Thyroid gland (tissue), 4 donors: ENCODE measurements at regions not wholly inside any gene's neighbourhood (a gene's known extent, or its start where the extent isn't known, plus 50 kb on each side); places are given as distances from the start of the nearest gene placed in this dataset.

Experiments
- CTCF ChIP-seq, 6 experiments: fragments of 200-600 bp in 3 of 6; fragments of 450-650 bp in 3 of 6; sonication (generic) in 3 of 6; IDR thresholded peaks; one replicate each; pipeline ENCODE4 v1.5.1; 2016 to 2019; ENCODE audit warnings: antibody characterized with exemption in 6 of 6, mild to moderate bottlenecking in 2 of 6, inconsistent platforms in 1 of 6, moderate library complexity in 1 of 6
- POLR2A ChIP-seq, 2 donors: fragments of 450-650 bp; IDR thresholded peaks; one replicate each; pipeline ENCODE4 v1.6.1; 2017; ENCODE audit warnings: antibody characterized with exemption in 2 of 2, mild to moderate bottlenecking in 2 of 2, moderate library complexity in 1 of 2

GRCh38 chr18:42619771-42620170 is 495.7 kb downstream of the RIT2 start:
- TF ChIP-seq CTCF (IDR thresholded peaks at IDR 0.05) (no peak), POLR2A (IDR thresholded peaks at IDR 0.05) (no peak)
